Activated CD4-positive, alpha-beta T cell treated with anti-CD3 and anti-CD28 coated beads, Interleukin-10, Interleukin-2, amounts not matched to agents 100 ng/mL and 50 ng/mL, durations not matched to agents 16 hours and 8 hours (primary cell): ENCODE measurements at regions not wholly inside any gene's neighbourhood (a gene's known extent, or its start where the extent isn't known, plus 50 kb on each side); places are given as distances from the start of the nearest gene placed in this dataset.
"Not testable (repeated sequence)": the region's sequence is repeated elsewhere in the genome, so short reads cannot be mapped to it uniquely, and the experiment has no call there.

ENCODE experiments used
- DNase-seq: peaks from one replicate; pipeline ENCODE4 v3.0.0-alpha.2; 2020

DNA sequence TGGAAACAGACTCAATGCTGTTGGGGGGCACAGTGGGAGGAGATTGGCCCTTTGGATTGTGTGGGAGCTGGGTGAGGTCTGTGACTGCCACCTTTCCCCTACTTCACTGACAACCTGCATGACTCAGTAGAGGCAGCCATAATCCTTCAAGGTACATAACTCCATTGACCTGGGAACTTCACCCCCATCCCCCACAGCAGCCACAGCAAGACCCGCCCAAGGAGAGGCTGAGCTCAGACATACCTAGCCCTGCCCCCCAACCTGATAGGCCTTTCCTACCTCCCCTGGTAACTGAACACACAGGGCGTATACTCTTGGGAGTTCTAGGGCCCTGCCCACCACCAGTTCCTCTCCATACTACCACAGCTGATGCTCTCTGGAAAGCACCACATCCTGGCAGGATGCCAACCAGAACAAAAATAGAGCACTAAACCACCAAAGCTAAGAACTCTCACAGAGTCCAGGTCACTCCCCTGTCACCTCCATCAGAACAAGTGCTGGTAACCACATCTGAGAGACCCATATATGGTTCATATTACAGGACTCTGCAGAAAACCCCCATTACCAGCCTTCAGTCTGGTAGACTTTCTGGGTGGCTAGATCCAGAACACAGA lies 703.9 kb downstream of the FSCB start:
- DNase-seq, result no peak

DNA sequence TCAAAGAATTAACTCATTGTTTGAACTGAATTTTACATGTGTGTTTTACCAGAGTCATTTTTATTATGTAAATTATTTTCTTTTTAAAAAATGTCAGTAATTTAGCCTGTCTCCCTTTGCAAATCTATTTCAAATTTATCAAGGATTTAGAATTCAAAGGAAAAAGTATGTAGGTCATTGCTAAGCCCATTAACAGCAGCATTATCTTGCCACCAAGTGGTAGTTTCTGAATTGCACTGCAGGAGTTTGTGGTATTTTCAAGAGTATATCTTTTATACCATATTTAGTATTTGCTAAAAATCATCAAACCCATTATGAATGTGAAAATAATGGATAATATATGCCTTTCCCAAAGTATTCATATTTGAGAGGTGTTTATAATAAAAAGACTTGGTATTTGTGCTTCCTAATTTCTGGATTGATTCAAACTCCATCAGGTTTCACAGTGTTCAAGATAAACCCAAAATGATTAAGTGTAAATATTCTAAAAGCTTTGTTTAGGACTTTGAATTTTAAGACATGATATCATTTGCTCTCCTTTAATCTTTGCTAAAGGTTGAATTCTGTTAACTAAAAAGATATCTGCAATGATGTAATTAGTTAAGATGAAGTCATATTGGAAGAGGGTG lies 711.4 kb downstream of the FSCB start:
- DNase-seq, result no peak

- no peak for DNase-seq
These were observed 713.5 kb downstream of the FSCB start for GRCh38 chr14:43793579-43793978.

DNA sequence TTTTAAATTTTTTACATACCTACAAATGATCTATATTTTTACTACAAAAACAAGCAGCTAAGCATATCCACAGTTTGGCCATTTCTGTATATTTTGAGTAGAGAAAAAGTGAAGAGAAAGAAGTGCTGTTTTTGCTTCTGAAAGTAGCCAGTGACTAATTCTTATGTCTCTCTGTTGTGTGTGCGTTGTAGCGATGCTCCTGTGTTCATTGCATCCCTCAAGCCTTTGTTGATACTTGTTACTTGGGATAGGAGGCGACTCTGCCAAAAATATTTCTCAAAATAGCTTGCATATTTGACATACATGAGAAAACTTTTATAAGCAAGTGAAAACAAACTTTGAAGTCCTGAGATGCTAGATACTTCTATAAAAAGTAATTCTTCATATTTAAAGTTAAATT lies 714.1 kb downstream of the FSCB start:
- no peak for DNase-seq

- DNase-seq, result no peak
These were observed 716.4 kb downstream of the FSCB start for GRCh38 chr14:43790681-43791080.

DNA sequence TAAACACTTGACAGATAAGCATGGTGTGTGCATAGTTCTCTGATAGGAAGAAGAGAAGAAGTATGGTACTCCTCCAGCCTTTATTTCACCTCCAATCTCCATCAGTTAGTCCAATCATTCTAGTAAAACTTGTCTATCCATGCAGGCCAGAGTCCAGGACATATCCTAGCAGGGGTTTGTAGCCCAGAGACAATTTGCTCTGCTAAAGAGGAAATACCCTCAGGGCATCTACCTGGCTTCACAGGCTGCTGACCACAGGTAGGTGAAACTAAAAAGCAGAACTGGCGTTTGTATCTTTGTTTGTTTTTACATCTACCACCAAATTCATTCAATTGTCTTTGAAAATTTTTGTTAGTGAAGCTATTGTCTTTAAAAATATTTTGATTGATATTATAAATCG lies 717.6 kb downstream of the FSCB start:
- no peak for DNase-seq

DNA sequence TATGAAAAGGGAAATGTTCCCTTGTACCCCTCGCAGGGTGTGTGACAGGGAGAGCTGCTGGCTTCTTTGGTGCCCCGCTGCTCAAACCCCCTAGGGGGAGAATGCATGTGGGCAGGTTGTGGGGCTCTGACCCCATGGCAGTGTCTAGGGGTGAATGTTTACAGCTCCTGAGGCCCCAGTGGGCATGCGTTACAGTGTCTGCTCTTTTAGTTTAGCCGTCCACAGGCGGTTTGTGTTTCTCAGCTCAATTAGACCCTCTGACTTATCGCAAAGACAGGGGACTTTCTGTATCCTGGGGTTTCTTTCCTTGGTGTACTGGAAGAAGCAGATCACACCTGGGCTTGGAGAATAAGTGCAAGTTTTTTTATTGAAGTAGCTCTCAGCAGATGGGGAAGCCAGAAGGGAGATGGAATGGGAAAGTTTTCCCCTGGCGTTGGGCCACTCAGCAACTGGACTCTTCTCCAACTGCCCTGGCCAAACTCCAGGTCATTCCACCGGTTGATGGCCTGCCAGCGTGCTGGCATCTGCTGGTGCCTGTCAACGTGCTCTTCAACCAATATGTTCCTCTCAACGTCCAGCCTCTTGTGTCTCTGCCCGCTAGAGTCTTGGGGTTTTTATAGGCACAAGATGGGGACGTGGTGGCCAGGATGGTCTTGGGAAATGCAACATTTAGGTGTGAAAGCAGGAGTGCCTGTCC lies 720.9 kb downstream of the FSCB start:
- no peak for DNase-seq

GRCh38 chr14:43784432-43784831 lies 722.7 kb downstream of the FSCB start:
- not testable (repeated sequence) for DNase-seq

GRCh38 chr14:43778937-43779639 lies 728.0 kb downstream of the FSCB start:
- DNase-seq, result no peak

- DNase-seq, result no peak
These were observed 728.5 kb downstream of the FSCB start for GRCh38 chr14:43778570-43778936.

DNA sequence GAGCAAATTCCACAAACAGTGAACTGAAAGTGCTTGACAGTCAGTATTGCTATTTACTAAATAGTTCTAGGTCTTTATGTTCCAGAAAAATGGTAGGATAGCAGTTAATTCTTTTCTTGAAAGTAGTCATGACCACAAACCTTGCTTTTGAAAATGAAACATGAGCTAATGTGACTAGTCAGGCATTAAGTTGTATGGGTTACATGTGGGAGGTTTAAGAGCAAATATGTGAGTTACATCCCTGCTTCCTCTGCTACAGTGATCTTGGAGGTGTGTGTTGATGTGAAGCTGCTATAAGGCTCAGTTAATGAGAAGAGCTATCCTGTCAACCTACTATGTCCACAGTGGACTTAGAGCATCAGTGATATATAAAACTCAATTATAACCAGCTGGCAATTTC lies 741.6 kb downstream of the FSCB start:
- DNase-seq, result no peak

DNA sequence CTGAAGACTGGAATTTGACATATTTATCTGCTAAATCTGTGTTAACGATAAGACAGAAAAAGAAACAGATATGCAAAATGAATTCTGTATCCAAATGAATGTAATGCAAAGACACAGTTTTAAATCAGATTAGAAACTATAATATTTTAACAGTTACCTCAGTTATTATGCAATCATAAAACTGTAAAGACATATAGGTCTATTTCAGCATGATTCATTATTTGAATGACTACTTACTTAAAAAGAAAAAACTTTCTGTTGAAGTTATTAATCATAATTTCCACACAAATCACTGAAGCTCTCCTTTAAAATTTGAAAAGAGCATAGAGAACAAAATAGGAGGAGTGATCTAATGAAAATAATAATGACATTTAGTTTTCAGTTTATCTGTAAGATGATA lies 742.6 kb downstream of the FSCB start:
- DNase-seq, result no peak

- DNase-seq, result no peak
These were observed 751.4 kb downstream of the FSCB start for GRCh38 chr14:43755707-43756106.

DNA sequence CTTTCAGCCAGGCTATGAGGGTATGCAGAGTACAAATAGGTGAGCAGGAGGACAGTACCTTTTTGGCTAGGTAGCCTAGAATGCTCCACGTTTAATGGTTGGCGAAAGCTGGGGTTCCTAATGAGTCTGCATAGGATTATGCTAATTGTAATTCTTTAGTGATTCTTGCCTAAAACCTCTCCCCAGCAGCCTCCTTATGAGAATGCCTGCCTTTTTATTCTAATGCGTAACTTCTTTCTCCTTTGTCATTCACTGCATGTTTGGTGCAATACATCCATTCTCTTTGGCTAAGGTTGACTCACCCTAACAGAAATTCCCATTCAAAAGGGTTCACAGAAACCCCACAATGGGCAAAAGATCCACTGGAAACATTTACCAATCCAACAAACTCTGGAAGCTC lies 752.2 kb downstream of the FSCB start:
- DNase-seq, result no peak

GRCh38 chr14:43745746-43746145 lies 761.3 kb downstream of the FSCB start:
- no peak for DNase-seq

DNA sequence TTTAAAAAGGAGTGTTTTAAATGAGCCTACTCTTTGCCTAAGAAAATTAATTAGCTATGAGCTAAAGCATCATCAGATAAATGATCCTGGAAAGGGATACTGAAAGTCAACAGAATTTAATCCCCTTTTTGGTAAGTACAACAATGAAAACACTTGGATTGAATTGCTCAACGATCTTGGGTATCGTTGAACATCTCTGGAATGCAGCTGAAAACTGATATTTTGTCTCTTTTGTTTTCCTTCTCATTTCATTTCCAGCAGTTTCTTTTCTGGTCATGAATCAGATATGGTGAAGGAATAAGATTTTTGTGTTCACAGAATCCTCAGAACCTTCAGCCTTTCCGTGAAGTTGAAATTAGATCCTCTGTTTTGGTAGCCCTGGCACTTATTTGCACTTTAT lies 771.2 kb downstream of the FSCB start:
- DNase-seq, result no peak

- no peak for DNase-seq
These were observed 777.9 kb downstream of the FSCB start for GRCh38 chr14:43729143-43729542.

DNA sequence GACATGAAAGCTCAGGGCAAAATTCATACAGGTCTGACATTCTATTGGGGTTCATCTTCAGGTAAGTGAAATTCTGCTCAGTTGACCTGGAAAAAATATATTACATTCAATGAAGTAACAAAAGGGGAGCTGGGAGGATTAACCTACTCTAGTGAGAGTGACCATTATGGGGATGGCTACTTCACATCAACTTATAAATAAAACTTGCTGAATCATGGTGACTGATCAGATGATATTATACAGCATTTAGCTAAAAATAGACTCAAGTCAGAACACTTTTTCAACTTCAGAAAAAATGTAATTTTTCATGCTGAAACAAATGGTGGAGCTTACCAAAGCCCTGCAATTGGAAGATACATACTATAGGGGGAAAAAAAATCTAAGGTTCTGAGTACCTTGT lies 800.2 kb downstream of the FSCB start:
- DNase-seq, result no peak

DNA sequence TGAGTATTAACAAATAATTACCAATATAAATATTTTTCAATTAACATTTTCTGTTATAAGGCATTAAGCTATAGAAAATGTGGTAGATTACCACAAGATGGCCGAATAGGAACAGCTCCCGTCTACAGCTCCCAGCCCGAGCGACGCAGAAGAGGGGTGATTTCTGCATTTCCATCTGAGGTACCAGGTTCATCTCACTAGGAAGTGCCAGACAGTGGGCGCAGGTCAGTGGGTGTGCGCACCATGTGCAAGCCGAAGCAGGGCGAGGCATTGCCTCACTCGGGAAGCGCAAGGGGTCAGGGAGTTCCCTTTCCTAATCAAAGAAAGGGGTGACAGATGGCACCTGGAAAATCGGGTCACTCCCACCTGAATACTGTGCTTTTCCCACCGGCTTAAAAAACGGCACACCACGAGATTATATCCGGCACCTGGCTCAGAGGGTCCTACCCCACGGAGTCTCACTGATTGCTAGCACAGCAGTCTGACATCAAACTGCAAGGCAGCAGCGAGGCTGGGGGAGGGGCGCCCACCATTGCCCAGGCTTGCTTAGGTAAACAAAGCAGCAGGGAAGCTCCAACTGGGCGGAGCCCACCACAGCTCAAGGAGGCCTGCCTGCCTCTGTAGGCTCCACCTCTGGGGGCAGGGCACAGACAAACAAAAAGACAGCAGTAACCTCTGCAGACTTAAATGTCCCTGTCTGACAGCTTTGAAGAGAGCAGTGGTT lies 808.4 kb downstream of the FSCB start:
- DNase-seq, result not testable (repeated sequence)

GRCh38 chr14:43697003-43697402 lies 810.1 kb downstream of the FSCB start:
- DNase-seq, result no peak

GRCh38 chr14:43692706-43693105 lies 814.4 kb downstream of the FSCB start:
- no peak for DNase-seq

GRCh38 chr14:43687921-43688320 lies 819.2 kb downstream of the FSCB start:
- DNase-seq, result no peak

DNA sequence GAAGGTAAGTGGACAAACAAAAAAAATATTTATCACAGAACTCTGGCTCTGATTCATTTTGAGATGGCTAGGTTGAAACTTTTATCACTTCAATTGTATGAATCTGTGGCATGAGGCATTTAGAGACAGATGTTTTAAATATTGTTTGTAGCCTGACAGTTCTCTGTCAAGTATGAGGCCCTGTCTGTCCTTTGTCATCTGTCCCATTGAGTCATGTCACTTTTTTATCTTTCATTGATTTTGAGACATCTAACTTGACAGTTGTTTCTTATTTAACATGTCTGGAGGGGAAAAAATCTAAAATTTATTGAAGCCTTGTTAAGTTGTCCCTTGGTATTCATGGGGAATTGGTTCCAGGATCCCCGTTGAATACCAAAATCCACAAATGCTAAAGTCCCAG lies 829.5 kb downstream of the FSCB start:
- no peak for DNase-seq
